ENCODE measurements at regions not wholly inside any gene's neighbourhood (a gene's known extent, or its start where the extent isn't known, plus 50 kb on each side); places are given as distances from the start of the nearest gene placed in this dataset.

DNA sequence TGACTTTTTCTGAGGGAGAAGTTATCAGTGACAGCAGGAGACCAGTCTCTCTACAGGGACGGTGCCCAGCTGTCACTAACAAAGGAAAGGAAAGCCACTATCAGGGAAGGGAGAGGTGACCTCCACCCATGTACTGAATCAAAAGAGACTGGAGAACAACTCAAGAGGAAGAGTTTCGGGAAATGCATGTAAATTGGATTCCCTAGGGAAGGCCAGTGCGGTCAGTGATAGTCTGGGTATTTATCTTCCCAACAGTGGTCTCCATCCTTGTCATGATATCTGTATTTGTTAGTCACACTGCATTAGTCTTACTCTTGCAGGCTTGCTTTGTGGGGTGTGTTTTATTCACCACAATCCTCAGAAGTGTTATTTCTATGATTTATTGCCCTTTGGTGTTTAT is 193.4 kb upstream of the KIRREL3 start:
- TF ChIP-seq EZH2phosphoT487 (IDR thresholded peaks at IDR 0.05; ENCODE audit: borderline replicate concordance): no peak
- TF ChIP-seq, protein P1, sequence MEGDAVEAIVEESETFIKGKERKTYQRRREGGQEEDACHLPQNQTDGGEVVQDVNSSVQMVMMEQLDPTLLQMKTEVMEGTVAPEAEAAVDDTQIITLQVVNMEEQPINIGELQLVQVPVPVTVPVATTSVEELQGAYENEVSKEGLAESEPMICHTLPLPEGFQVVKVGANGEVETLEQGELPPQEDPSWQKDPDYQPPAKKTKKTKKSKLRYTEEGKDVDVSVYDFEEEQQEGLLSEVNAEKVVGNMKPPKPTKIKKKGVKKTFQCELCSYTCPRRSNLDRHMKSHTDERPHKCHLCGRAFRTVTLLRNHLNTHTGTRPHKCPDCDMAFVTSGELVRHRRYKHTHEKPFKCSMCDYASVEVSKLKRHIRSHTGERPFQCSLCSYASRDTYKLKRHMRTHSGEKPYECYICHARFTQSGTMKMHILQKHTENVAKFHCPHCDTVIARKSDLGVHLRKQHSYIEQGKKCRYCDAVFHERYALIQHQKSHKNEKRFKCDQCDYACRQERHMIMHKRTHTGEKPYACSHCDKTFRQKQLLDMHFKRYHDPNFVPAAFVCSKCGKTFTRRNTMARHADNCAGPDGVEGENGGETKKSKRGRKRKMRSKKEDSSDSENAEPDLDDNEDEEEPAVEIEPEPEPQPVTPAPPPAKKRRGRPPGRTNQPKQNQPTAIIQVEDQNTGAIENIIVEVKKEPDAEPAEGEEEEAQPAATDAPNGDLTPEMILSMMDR (conservative IDR thresholded peaks at IDR 0.05; ENCODE audit: low read length): no peak
